ENCODE measurements at regions not wholly inside any gene's neighbourhood (a gene's known extent, or its start where the extent isn't known, plus 50 kb on each side); places are given as distances from the start of the nearest gene placed in this dataset.

- TF ChIP-seq CTCF (IDR thresholded peaks at IDR 0.05) = no peak
- TF ChIP-seq POLR2A (IDR thresholded peaks at IDR 0.05) = no peak
Measured at GRCh38 chr4:177242651-177243286, 66.9 kb upstream of the NEIL3 start.

Measured in testis (tissue), 2 donors.